Small intestine (tissue), 7 donors: ENCODE measurements at regions not wholly inside any gene's neighbourhood (a gene's known extent, or its start where the extent isn't known, plus 50 kb on each side); places are given as distances from the start of the nearest gene placed in this dataset.

Experiments used
- DNase-seq, 2 donors: peaks; one replicate each; pipeline versions ENCODE4 v3.0.0 to v3.0.0-alpha.2; 2013
- FAIRE-seq: peaks from 2 replicates; lab custom pipeline; 2012; peaks lifted over from hg19 to GRCh38; lab: Jason Lieb, UNC
- H3K27ac ChIP-seq, 3 donors: one replicate each; pipeline ENCODE4 v1.5.1; 2013; ENCODE audit warnings: low read length in 2 of 3, mild to moderate bottlenecking in 2 of 3, control low read depth in 1 of 3, inconsistent platforms in 1 of 3, low read depth in 1 of 3, moderate library complexity in 1 of 3
- H3K27me3 ChIP-seq, 3 donors: one replicate each; pipeline ENCODE4 v1.6.1; 2013; ENCODE audit warnings: low read length in 3 of 3, inconsistent platforms in 1 of 3; ENCODE audit not compliant: control insufficient read depth in 3 of 3, insufficient read depth in 3 of 3
- H3K36me3 ChIP-seq, 3 donors: one replicate each; pipeline ENCODE4 v1.6.1; 2013; ENCODE audit warnings: low read length in 3 of 3, inconsistent platforms in 1 of 3, low read depth in 1 of 3, mild to moderate bottlenecking in 1 of 3, moderate library complexity in 1 of 3; ENCODE audit not compliant: control insufficient read depth in 3 of 3, insufficient read depth in 2 of 3
- H3K4me1 ChIP-seq, 3 donors: one replicate each; pipeline ENCODE4 v1.6.1; 2013; ENCODE audit warnings: low read length in 2 of 3, inconsistent platforms in 1 of 3, low read depth in 1 of 3, mild to moderate bottlenecking in 1 of 3, moderate library complexity in 1 of 3; ENCODE audit not compliant: control insufficient read depth in 3 of 3, insufficient read depth in 2 of 3
- H3K4me3 ChIP-seq, 3 donors: one replicate each; pipeline ENCODE4 v1.5.1; 2013; ENCODE audit warnings: low read length in 3 of 3, control low read depth in 1 of 3, inconsistent platforms in 1 of 3, low read depth in 1 of 3, mild to moderate bottlenecking in 1 of 3, moderate library complexity in 1 of 3
- H3K9me3 ChIP-seq, 2 donors: one replicate each; pipeline ENCODE4 v1.6.1; 2013; ENCODE audit warnings: low read depth in 1 of 2, low read length in 1 of 2; ENCODE audit not compliant: control insufficient read depth in 2 of 2, insufficient read depth in 1 of 2
- WGBS, 3 donors: extraction: QIAGEN DNeasy Blood & Tissue Kit; methylation state at CpG; one replicate each; pipeline ENCODE4 v1.1.7; 2013; 5-methylcytosine and 5-hydroxymethylcytosine counted together
- donor health status: healthy with polysubstance abuse.
- donor health status: control.
- donor health status: control.
- donor health status: Bipolar disorder and iron deficiency.
- donor health status: healthy.

DNA sequence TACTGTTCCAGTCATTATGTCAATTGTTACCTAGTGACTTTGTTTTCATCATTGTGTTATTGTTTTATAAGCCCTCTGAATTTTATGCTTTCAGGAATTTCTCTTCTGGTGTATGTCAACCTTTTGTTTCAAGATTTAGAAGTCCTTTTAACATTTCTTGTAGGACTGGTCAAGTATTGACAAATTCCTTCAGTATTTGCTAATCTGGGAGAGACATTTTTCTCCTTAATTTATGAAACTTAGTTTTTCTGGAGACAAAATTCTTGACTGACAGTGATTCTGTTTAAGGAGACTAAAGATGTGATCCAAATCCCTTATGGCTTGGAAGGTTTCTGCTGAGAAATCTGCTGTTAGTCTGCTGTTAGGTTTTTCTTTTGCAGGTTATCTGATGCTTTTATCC is 84.9 kb upstream of the NT5C1B start:
- Histone ChIP-seq H3K4me1 (no peaks in the 10 kb centered on the region), H3K36me3 (no peaks in the 10 kb centered on the region), H3K4me3 (no peak overlapping the region), H3K9me3 (peaks cover 0 to 8% of the 10 kb centered on the region in 2 donors), H3K27ac (no peak overlapping the region), H3K27me3 (no peaks in the 10 kb centered on the region)
- FAIRE-seq, result no peak
- no peak for DNase-seq

DNA sequence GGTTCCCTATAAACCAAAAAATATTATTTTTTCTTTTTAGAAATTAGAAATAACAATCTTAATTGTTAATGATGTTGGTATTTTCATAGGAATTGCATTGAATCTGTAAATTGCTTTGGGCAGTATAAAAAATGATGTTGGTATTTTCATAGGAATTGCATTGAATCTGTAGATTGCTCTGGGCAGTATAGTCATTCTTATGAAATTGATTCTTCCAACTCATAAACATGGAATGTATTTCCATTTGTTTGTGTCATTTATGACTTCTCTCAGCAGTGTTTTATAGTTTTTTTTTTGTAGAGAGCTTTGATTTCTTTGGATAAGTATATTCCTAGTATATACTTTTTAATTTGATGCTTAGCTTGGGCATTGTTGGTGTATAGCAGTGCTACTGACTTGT is 82.0 kb upstream of the NT5C1B start:
- no peak for FAIRE-seq

DNA sequence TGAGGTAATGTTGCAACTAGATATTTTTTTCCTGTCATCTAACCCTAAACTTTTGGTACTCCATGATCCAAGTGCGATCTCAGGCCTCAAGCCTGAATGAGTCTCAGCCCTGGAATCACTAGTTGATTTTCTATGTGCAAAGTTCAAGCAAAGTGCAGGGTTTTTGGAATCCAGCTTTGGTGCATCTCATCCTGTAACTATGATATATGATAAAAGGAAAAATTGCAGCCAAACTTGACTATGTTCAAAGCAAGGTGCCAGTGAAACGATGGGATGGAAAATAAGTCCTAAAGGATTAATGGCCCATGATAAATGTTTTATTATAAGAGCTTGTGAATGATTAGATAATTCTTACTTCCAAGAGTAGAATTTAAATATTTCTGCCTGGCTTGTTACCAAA is 78.9 kb upstream of the NT5C1B start:
- Histone ChIP-seq H3K9me3 (no peaks in the 10 kb centered on the region), H3K4me1 (no peaks in the 10 kb centered on the region), H3K4me3 (no peak overlapping the region), H3K36me3 (no peaks in the 10 kb centered on the region), H3K27me3 (no peaks in the 10 kb centered on the region), H3K27ac (no peak overlapping the region)
- no peak for FAIRE-seq
- DNase-seq, result no peak
- WGBS, 3 donors, result 52 to 71% (median 68%) methylated on average over 2 of the region's 2 CpGs

More for the DNA sequence above, 82.0 kb upstream of the NT5C1B start:
- Histone ChIP-seq H3K27ac (no peak overlapping the region), H3K4me1 (no peaks in the 10 kb centered on the region), H3K27me3 (no peaks in the 10 kb centered on the region), H3K9me3 (peaks cover 0 to 7% of the 10 kb centered on the region in 2 donors), H3K4me3 (no peak overlapping the region), H3K36me3 (no peaks in the 10 kb centered on the region)
- DNase-seq, result no peak

DNA sequence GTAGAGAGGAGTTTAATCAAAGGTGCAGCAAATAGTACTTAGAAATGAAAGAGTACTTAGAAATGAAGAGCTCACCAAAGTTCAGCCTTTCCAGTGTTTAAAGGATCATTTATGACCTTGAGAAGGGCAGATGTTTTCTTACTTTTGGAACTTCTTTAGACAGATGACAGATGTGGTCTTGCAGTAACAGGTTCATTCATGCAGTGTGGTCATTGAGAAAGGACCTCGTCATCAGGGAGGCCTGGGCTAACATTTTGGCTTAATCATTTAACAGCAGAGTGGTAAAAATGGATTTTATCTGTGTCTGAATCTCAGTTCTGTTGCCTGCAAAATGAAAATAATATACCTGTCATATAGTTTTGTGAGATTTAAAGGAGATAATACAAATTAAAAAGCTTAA is 75.1 kb upstream of the NT5C1B start:
- DNase-seq (no peak), FAIRE-seq (no peak)
- H3K4me3 ChIP-seq, result no peak overlapping the region
- no peaks in the 10 kb centered on the region for H3K27me3 ChIP-seq
- no peak overlapping the region for H3K27ac ChIP-seq
- H3K36me3 ChIP-seq, result no peaks in the 10 kb centered on the region
- H3K9me3 ChIP-seq, result no peaks in the 10 kb centered on the region
- no peaks in the 10 kb centered on the region for H3K4me1 ChIP-seq
- WGBS, 3 donors, result 70 to 83% (median 74%) methylated on average over 1 of the region's 1 CpG

DNA sequence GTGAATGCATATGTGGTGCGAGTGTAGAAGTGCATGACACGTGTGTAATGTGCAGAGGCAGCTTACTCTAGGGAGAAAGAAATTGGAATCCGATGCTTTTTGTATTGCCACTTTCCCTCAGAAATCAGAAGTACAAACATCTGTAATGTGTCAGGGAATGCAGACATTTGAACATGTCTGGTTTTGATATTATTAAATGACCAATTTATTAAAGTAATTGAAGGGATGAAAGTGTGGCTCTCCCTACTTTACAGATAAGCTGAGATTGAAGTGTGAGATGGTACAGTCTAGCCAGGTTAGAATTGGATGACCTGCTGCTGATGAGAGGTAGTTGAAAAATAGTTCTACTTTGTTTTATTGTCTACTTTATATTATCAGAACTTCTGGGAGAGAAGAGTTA is 74.5 kb upstream of the NT5C1B start:
- FAIRE-seq, result no peak

GRCh38 chr2:18662689-18663088 is 73.3 kb upstream of the NT5C1B start:
- no peaks in the 10 kb centered on the region for H3K36me3 ChIP-seq
- 83 to 89% (median 89%) methylated on average over 5 of the region's 5 CpGs for WGBS, 3 donors
- no peak for FAIRE-seq
- no peak for DNase-seq
- H3K9me3 ChIP-seq, result no peaks in the 10 kb centered on the region
- no peaks in the 10 kb centered on the region for H3K4me1 ChIP-seq
- H3K4me3 ChIP-seq, result no peak overlapping the region
- no peak overlapping the region for H3K27ac ChIP-seq
- H3K27me3 ChIP-seq, result no peaks in the 10 kb centered on the region

More for the DNA sequence above, 74.5 kb upstream of the NT5C1B start:
- H3K4me3 ChIP-seq, result no peak overlapping the region
- no peaks in the 10 kb centered on the region for H3K9me3 ChIP-seq
- H3K27ac ChIP-seq, result no peak overlapping the region
- no peak for DNase-seq
- 77 to 92% (median 87%) methylated on average over 3 of the region's 3 CpGs for whole genome bisulfite sequencing, 3 donors
- no peaks in the 10 kb centered on the region for H3K36me3 ChIP-seq
- no peaks in the 10 kb centered on the region for H3K4me1 ChIP-seq
- H3K27me3 ChIP-seq, result no peaks in the 10 kb centered on the region

DNA sequence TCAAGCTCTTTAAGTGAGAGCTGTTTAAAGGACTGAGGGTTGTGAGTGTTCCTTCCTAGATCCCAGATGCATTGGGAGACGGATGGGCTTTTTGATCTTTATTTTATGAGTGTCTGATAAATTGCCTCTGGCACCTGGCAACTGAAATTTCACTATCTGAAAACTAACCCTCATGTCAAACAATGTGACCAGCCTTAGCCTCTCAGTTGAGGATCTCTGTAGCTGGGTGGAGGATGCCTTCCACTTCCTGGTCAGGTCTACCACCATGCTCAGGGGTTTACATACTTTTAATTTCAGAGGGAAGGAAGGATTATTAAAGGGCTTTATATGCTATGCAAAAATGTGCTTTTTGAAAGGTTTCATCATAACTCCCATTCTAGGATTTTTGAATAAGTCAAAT is 70.5 kb upstream of the NT5C1B start:
- no peaks in the 10 kb centered on the region for H3K9me3 ChIP-seq
- 9 to 40% (median 23%) methylated on average over 1 of the region's 1 CpG for WGBS, 3 donors
- no peaks in the 10 kb centered on the region for H3K4me1 ChIP-seq
- H3K4me3 ChIP-seq, result no peak overlapping the region
- no peak overlapping the region for H3K27ac ChIP-seq
- peak; percentile 7 to 16 for DNase-seq
- FAIRE-seq, result no peak
- no peaks in the 10 kb centered on the region for H3K36me3 ChIP-seq
- H3K27me3 ChIP-seq, result no peaks in the 10 kb centered on the region

DNA sequence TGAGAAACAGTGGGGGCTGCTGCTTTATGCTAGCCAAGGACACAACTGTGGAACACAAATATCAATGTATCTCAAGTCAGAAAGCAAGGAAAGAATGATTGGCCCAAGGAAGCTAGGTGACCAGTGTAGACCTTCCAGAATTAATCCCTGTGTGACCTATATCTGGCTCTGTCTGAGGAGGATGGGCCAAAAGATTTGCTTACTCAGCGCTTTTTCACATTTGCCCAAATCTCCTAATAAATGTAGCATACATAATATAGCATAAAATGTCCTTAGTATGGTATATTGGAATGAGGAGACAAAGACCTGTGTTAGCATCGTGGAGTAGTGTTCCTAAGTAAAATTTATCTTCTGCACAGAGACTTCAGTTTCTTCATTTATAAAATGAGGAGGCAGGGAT is 66.7 kb upstream of the NT5C1B start:
- Histone ChIP-seq H3K27ac (no peak overlapping the region), H3K36me3 (no peaks in the 10 kb centered on the region), H3K4me3 (no peak overlapping the region), H3K4me1 (no peaks in the 10 kb centered on the region), H3K9me3 (no peaks in the 10 kb centered on the region), H3K27me3 (no peaks in the 10 kb centered on the region)
- WGBS, 3 donors, result 82 to 92% (median 88%) methylated on average over 2 of the region's 2 CpGs
- FAIRE-seq, result no peak
- DNase-seq, result no peak
